Epithelial cell of esophagus (primary cell): ENCODE measurements at regions not wholly inside any gene's neighbourhood (a gene's known extent, or its start where the extent isn't known, plus 50 kb on each side); places are given as distances from the start of the nearest gene placed in this dataset.

ENCODE experiments used
- DNase-seq: peaks from one replicate; pipeline ENCODE4 v3.0.0; 2010; ENCODE audit warnings: low read depth
- H3K4me3 ChIP-seq: 2 replicates; pipeline ENCODE4 v1.5.1; 2011; ENCODE audit warnings: mild to moderate bottlenecking, low read length, control low read depth
- TF ChIP-seq, protein P1 (sequence below): IDR thresholded peaks from 2 replicates; pipeline ENCODE4 v1.5.1; 2011; ENCODE audit warnings: low read depth, mild to moderate bottlenecking, low read length, control low read depth, inconsistent platforms; ENCODE audit not compliant: insufficient read depth; ENCODE audit errors: missing control alignments

DNA sequence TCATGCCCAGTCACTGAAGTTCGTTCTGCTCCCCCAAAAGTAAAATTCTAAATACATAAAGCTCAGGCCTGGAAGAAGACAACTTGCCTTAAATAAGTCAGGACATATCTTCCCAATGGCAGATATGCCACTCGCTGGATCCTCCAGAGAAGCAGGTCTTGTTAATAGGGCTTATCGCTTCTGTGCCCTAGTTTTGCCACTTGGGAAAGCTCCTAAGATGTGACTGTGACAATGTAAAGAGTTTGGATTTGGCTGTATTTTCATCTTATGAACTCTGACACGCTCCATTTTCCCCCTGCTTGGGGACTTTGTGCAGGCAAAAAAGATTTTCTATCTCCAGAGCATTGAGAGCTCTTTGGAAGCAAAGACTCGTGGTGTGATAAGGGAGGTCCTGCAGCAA lies 279.9 kb downstream of the WDR11 start:
- no peak overlapping the region for H3K4me3 ChIP-seq
- no peak for DNase-seq
- TF ChIP-seq, protein P1, sequence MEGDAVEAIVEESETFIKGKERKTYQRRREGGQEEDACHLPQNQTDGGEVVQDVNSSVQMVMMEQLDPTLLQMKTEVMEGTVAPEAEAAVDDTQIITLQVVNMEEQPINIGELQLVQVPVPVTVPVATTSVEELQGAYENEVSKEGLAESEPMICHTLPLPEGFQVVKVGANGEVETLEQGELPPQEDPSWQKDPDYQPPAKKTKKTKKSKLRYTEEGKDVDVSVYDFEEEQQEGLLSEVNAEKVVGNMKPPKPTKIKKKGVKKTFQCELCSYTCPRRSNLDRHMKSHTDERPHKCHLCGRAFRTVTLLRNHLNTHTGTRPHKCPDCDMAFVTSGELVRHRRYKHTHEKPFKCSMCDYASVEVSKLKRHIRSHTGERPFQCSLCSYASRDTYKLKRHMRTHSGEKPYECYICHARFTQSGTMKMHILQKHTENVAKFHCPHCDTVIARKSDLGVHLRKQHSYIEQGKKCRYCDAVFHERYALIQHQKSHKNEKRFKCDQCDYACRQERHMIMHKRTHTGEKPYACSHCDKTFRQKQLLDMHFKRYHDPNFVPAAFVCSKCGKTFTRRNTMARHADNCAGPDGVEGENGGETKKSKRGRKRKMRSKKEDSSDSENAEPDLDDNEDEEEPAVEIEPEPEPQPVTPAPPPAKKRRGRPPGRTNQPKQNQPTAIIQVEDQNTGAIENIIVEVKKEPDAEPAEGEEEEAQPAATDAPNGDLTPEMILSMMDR, result no peak

DNA sequence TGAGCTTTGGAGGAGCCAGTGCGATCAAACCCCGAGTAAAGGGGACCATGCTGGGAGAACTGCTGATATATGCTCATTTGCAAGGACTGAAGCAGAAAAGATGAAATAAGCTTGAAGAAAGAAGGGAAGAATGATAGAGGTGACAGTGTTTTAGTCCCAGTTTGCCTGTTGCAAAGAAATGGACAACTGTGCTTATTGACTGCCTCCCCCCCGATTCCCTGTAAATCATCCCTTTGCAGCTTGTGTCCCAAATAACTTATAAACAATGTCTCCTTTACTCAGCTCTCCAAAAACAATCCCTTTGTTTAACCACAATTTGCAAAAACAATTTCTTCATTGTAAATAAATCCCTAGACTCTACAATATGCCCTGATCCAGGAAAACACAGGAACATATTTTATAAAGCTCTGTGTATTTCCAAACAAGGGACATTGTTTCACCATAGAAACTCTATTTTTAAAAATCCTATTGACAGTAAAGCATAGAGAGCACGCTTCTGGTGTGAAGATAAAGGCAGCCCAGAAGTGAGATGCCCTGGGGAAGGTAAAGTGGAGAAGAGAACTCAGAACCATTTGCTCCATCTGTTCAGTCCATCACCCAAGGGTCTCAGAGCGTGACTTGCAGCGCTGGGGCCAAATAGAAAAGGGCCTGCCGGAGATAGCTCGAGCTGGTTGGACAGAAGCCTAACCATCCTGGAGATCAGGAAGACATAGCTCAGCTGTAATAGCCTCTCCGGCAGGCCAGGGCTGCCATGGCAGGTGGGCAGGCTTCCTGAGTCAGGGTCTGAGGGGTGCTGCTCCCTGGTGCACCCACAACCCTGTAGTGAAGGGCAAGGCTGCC lies 280.5 kb downstream of the WDR11 start:
- no peak for DNase-seq
- no peak overlapping the region for H3K4me3 ChIP-seq
- TF ChIP-seq, protein P1, result no peak

DNA sequence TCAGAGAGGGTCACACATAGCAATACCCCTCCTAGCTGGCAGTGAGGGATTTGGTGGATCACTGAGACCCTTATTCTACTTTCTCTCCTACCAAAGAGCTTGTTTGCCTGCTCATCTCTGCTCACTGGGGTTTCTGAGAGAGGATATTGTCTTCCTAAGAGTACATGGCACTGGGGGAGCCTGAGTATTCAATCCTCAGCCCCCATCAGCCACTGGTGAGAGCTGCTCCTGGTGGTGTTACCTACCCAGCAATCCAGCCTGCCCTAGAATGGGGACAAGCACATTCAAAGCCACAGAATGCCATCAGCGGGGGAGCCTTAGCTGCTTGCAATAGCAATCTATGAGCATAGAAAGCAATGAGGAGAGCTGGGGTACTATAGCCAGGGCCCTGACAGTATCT lies 281.1 kb downstream of the WDR11 start:
- DNase-seq, result no peak
- H3K4me3 ChIP-seq, result no peak overlapping the region
- TF ChIP-seq, protein P1, result no peak

DNA sequence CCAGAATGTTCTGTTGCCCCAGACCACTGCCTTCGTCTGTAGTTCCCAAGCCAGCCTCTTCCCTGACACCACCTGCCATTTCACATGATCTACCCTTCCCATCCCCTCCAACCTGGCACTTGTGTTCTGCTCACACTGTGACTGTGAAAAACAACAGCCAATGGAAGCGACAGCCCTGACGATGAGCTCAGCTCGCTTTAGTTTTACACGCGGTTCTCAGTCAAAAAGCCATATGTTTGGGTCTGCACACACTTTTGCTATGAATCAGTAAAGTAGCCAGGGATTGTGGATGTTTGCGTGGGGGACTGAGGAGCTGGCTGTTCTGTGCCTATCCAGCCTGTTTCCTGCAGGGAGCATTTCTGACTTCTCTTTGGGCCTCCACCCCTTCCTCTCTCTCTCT lies 282.7 kb downstream of the WDR11 start:
- DNase-seq, result no peak
- TF ChIP-seq, protein P1, result no peak
- H3K4me3 ChIP-seq, result no peak overlapping the region

DNA sequence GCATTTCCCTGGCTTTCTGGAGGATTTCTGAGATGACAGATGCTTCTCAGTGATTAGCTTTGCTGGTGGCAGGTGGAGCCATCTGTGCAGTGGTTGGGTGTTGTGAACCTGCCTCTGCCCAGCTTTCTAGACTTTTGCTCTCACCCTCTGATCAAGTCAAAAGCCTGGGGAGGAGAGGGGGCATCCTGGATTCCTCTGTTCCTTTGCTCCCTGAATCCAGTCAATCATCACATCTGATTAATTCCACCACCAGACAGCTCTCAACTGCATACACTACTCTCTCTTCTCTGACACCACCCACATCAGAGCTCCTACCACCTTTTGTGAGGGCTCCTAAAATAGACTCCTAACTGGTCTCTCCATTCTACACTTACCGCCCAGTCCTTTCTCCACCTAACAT lies 283.5 kb downstream of the WDR11 start:
- DNase-seq, result no peak
- TF ChIP-seq, protein P1, result no peak
- no peak overlapping the region for H3K4me3 ChIP-seq

DNA sequence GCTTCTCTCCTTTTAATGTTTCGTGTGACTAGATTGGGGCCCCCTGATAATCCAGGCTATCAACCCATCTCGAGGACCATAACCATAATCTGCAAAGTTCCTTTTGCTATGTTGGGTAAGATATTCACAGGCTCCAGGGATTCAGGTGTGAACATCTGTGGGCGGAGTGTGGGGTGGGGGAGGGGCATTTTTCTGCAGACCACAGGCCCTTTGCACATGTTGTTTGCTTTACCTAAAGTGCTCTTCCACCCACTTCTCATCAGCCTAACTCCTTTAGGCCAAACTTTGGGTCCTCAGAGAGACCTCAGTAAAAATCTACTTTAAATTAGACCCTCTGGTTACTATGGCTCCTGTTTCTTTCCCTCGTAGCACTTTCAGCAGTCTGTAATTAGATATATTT lies 284.4 kb downstream of the WDR11 start:
- no peak for DNase-seq
- TF ChIP-seq, protein P1, result no peak
- no peak overlapping the region for H3K4me3 ChIP-seq

DNA sequence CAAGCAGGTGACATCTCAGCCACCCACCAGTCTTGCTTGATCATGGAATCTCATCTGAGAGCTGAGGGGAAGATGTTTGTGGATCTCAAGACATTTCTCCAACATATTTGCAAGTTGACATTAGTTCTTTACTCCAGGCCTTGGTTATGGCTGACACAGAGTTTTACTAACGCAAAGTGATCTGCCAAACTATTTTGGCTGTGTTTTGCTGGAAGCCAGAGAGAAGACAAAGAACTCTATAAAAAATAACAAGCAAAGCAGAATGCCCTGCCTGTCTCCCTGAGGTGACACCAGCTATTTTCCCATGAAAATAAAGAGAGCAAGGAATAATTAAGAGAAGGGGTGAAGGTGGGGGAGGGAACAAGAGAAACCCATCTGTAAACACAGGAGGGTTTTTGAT lies 286.4 kb downstream of the WDR11 start:
- no peak for DNase-seq
- no peak overlapping the region for H3K4me3 ChIP-seq
- TF ChIP-seq, protein P1, result no peak
